OCI-LY7 (cell line): ENCODE measurements at regions not wholly inside any gene's neighbourhood (a gene's known extent, or its start where the extent isn't known, plus 50 kb on each side); places are given as distances from the start of the nearest gene placed in this dataset.

Source experiments
- BruUV-seq: library from RNA; stranded (reverse); fragments of 400-500 nt; replicated peaks from 2 replicates; lab custom pipeline; 2021; lab: Mats Ljungman, UMichigan
- CTCF ChIA-PET: fragments of 300-600 bp; sonication (Branson Sonifier 250); formaldehyde crosslinking; loops from one replicate; lab custom pipeline; 2022; ENCODE audit warnings: antibody characterized with exemption; ENCODE audit not compliant: unreplicated experiment; lab: Charles Lee
- POLR2A ChIA-PET: fragments of 300-600 bp; sonication (Branson Sonifier 250); formaldehyde crosslinking; loops from one replicate; lab custom pipeline; 2022; ENCODE audit warnings: antibody characterized with exemption; lab: Charles Lee
- DNase-seq: peaks from one replicate; pipeline ENCODE4 v3.0.0-alpha.2; 2015; ENCODE audit warnings: low spot score
- H2AFZ ChIP-seq: fragments of 200-600 bp; sonication (generic), shearing (Covaris generic); 2 replicates; pipeline ENCODE4 v1.6.1; 2014; ENCODE audit warnings: mild to moderate bottlenecking, antibody characterized with exemption, low read length, moderate library complexity
- H3K27ac ChIP-seq: fragments of 200-600 bp; sonication (generic); 2 replicates; pipeline ENCODE4 v1.5.1; 2014; ENCODE audit warnings: mixed run types, low read depth, mild to moderate bottlenecking, moderate library complexity, low read length, inconsistent platforms; ENCODE audit not compliant: poor library complexity, severe bottlenecking
- H3K36me3 ChIP-seq: fragments of 200-600 bp; sonication (generic); 2 replicates; pipeline ENCODE4 v1.6.1; 2014; ENCODE audit warnings: mild to moderate bottlenecking, antibody characterized with exemption, low read length, moderate library complexity, mixed read lengths; ENCODE audit not compliant: insufficient read depth
- H3K4me1 ChIP-seq: fragments of 200-600 bp; sonication (generic); 2 replicates; pipeline ENCODE4 v1.5.1; 2014; ENCODE audit warnings: mild to moderate bottlenecking, low read length; ENCODE audit not compliant: insufficient read depth, poor library complexity, severe bottlenecking
- H3K4me2 ChIP-seq: fragments of 200-600 bp; sonication (generic); 2 replicates; pipeline ENCODE4 v1.6.1; 2014; ENCODE audit warnings: mild to moderate bottlenecking, low read length
- H3K4me3 ChIP-seq: fragments of 200-600 bp; sonication (generic); 2 replicates; pipeline ENCODE4 v1.5.1; 2014; ENCODE audit warnings: mild to moderate bottlenecking, low read depth, low read length; ENCODE audit not compliant: poor library complexity, severe bottlenecking
- H3K79me2 ChIP-seq: fragments of 200-600 bp; sonication (generic); 2 replicates; pipeline ENCODE4 v1.6.1; 2016; ENCODE audit warnings: low read depth, mild to moderate bottlenecking, low read length, moderate library complexity, mixed read lengths; ENCODE audit not compliant: insufficient read depth
- H3K9me2 ChIP-seq: fragments of 200-600 bp; sonication (generic); 2 replicates; pipeline ENCODE4 v1.6.1; 2016; ENCODE audit warnings: mild to moderate bottlenecking, low read length, mixed read lengths; ENCODE audit not compliant: insufficient read depth
- H3K9me3 ChIP-seq: fragments of 200-600 bp; sonication (generic); 2 replicates; pipeline ENCODE4 v1.6.1; 2014; ENCODE audit warnings: mild to moderate bottlenecking, mixed run types, low read length, mixed read lengths
- H4K20me1 ChIP-seq: fragments of 200-600 bp; sonication (generic); 2 replicates; pipeline ENCODE4 v1.6.1; 2014; ENCODE audit warnings: mild to moderate bottlenecking, antibody characterized with exemption, low read length, moderate library complexity, mixed read lengths; ENCODE audit not compliant: insufficient read depth
- CTCF ChIP-seq: fragments of 200-600 bp; sonication (generic); conservative IDR thresholded peaks from 2 replicates; pipeline ENCODE4 v1.5.1; 2014; ENCODE audit warnings: mild to moderate bottlenecking, antibody characterized with exemption, low read length, moderate library complexity, mixed read lengths
- EZH2phosphoT487 ChIP-seq: fragments of 200-600 bp; sonication (generic); IDR thresholded peaks from 2 replicates; pipeline ENCODE4 v1.6.1; 2018; ENCODE audit warnings: low read depth, borderline replicate concordance, mild to moderate bottlenecking, mixed run types, antibody characterized with exemption, low read length, moderate library complexity, mixed read lengths
- intact Hi-C: fragments of 100-400 bp; cut with micrococcal nuclease; formaldehyde crosslinking; loops from one replicate; pipeline ENCODE4 v1.10.0; 2022; ENCODE audit not compliant: unreplicated experiment

DNA sequence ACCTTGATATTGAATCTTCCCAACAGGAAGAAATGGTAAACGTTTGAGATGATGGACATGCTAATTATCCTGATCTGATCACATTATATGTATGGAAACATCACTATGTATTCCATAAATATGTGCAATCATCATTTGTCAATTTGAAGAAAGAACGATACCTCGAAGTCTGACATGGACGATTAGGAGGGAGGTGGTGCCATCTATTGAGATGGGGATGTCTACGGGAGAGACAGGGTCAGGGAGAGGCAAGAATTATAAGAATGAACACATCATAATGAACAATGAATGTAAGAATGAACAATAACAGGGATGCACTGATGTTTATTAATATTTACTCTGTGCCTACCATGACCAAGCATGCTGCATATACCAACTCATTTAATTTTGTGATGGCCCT, 93.7 kb upstream of the SOD3 start:
- intact Hi-C loops: no loop called here
- H3K4me1 ChIP-seq: no peaks in the 10 kb centered on the region
- no peak overlapping the region for H3K27ac ChIP-seq
- no peaks in the 10 kb centered on the region for H3K9me2 ChIP-seq
- DNase-seq: no peak
- no peaks in the 10 kb centered on the region for H3K9me3 ChIP-seq
- no peaks in the 10 kb centered on the region for H4K20me1 ChIP-seq
- no TSS peak for BruUV-seq
- no peak overlapping the region for H3K4me2 ChIP-seq
- CTCF ChIA-PET: no interaction called here
- H2AFZ ChIP-seq: no peak overlapping the region
- POLR2A ChIA-PET: interaction anchor here (0.6 kb wide), 1 partner anchor 25 kb away, joined by 4 read pairs; no protein-coding TSS in a partner anchor
- no peak overlapping the region for H3K4me3 ChIP-seq
- TF ChIP-seq CTCF (no peak; the same call in 1 of the 2 replicates), EZH2phosphoT487 (no peak)
- H3K36me3 ChIP-seq: no peaks in the 10 kb centered on the region
- H3K79me2 ChIP-seq: no peaks in the 10 kb centered on the region

GRCh38 chr4:24702281-24702680, 93.1 kb upstream of the SOD3 start:
- POLR2A ChIA-PET: interaction anchor here (0.6 kb wide), 1 partner anchor 24 kb away, joined by 4 read pairs; no protein-coding TSS in a partner anchor
- no TSS peak for BruUV-seq

More at GRCh38 chr4:24702281-24702680, 93.1 kb upstream of the SOD3 start:
- intact Hi-C loops: no loop called here
- H3K27ac ChIP-seq: no peak overlapping the region
- H3K79me2 ChIP-seq: no peaks in the 10 kb centered on the region
- CTCF ChIA-PET: no interaction called here
- no peaks in the 10 kb centered on the region for H3K36me3 ChIP-seq
- H3K9me3 ChIP-seq: no peaks in the 10 kb centered on the region
- H4K20me1 ChIP-seq: no peaks in the 10 kb centered on the region
- no peak overlapping the region for H3K4me2 ChIP-seq
- H3K9me2 ChIP-seq: no peaks in the 10 kb centered on the region
- TF ChIP-seq CTCF: no peak
- no peak for TF ChIP-seq EZH2phosphoT487
- no peak for DNase-seq
- H2AFZ ChIP-seq: no peak overlapping the region
- H3K4me1 ChIP-seq: no peaks in the 10 kb centered on the region
- H3K4me3 ChIP-seq: no peak overlapping the region
